ENCODE measurements at regions not wholly inside any gene's neighbourhood (a gene's known extent, or its start where the extent isn't known, plus 50 kb on each side); places are given as distances from the start of the nearest gene placed in this dataset.
"Not testable (repeated sequence)": the region's sequence is repeated elsewhere in the genome, so short reads cannot be mapped to it uniquely, and the experiment has no call there.

DNA sequence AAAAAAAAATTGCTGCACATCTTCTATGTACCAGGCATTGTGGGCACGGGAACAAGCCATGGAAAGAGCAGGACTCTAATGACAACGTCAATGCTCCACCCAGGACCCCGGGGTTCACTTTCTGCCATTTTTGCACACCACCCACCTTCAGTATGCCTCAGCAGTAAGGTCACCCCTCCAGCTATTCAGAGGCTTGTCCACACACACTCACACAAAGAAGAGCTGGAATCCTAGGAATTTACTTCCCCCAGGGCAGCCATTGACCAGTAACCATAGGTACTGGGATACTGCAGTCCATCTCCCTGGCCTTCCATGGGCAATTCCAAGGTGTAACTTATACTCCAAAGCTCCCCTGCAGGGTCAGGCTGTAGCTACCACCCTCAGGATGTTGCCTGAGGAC lies 170.8 kb downstream of the SUCLG1 start:
- no peak for DNase-seq (ENCODE audit: low read depth)

DNA sequence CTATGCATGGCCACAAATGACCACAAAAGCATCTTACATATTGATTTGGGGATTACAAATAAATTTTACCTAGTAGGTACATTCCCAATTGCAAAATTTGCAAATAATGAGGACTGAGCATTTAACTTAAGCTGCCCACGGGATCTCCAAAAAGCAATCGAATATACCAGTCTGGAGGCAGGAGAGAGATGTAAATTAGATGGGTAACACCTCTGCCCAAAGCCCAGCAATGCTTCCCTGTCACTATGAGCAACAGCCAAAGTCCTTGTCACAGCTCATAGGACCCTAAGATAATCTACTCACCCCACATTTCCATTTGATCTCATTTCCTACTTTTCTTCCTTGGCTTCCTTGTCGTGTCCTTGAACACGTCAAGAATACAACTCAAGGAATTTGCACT lies 172.2 kb downstream of the SUCLG1 start:
- no peak for DNase-seq (ENCODE audit: low read depth)

DNA sequence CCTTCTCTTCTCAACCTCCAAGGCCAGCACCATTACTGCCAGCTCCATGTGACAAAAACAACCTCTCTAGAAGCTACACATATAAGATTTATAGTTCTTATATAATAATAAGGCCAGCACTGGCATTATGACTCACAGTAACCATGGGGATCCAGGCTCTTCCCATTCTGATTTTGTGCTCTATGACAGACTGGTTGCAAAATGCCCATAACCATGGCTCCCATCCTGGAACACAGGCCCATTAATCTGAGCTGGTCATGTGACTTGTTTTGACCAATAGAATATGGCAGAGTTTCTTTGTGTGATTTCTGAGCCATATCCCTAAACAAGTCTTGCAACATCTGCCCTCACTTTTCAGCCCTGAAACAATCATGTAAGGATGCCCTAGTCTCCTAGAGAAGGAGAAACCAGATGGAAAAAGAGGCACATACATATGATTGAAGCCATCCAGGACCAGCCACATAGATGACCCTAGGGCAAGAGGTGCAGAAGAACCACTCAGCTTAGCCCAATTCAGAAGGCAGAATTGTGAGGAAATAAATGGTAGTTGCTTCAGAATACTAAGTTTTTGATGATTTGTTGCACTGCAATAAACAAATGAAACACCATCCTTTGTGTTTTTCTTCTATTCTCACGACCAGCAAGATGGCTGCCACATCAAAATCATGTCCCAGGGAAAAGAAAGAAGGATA lies 173.9 kb downstream of the SUCLG1 start:
- DNase-seq (ENCODE audit: low read depth) = no peak

DNA sequence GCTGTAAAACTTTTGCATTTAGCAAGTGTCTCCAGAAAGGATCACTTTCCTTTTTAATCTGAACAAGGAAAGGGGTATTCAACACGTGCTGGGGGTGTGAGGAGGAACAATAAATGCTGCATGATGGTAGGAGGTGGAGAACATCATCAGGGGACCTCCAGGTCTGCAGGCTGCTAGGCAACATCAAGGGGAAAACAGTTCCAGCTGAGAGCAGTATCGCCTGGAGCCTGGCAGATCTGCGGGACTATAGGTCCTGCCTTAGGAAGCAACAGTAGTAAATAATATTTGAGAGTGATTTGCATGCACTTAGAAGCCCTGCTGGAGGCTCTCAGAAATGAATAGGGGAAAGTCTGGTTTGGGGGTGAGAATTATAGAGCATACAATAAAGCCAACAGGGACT lies 175.6 kb downstream of the SUCLG1 start:
- DNase-seq (ENCODE audit: low read depth) = no peak

- DNase-seq (ENCODE audit: low read depth) = no peak
Measured at GRCh38 chr2:84281510-84281909, 177.6 kb downstream of the SUCLG1 start.

GRCh38 chr2:84280873-84281272 lies 178.2 kb downstream of the SUCLG1 start:
- no peak for DNase-seq (ENCODE audit: low read depth)

GRCh38 chr2:84278386-84278785 lies 180.7 kb downstream of the SUCLG1 start:
- no peak for DNase-seq (ENCODE audit: low read depth)

DNA sequence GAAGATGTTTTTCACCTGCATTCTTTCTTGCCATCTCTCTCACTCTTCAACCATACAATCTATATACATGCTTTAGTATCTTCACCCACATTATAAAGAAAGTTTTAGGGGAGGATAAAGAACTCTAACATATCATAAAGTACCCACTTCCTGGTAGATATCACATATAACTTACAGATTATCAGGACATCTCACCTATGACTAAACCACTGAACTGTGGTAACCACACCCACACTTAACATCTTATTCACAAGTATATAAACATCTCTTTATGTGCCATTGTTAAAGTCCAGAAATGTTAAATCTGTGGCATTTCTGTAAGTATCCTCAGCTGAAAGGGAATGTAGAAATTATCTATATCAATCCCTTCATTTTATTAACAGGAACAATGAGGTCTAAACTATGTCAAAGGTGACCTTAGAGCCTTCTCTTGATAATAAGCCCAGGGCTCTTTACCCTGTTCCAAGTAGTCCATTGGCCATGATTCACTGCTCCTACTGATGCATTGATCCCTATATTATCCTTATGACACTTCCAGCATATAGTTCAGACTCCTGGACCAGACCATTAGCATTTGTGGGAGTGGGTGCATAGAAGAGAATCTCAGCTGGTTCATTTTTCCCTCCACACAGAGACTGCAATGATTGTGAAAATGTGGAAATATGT lies 182.4 kb downstream of the SUCLG1 start:
- DNase-seq (ENCODE audit: low read depth) = no peak

DNA sequence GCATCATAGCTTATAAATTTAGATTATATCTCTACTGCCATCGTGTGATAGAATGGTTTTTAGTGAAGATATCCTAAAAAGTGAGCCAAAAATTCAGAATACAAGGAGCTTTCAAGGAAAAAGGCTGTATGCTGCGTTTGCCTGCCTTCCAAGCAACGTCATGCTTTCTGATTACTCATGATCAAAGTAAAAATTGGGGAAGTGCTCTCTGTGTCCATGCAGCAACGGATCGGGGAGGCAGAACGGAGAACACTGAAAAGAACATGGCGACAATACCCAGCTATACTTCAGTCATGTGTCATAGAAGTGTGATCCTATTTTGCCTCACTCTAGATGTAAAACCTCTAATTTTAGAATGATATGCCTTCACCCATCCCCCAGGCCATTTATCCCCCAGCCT lies 185.7 kb downstream of the SUCLG1 start:
- DNase-seq (ENCODE audit: low read depth) = no peak

GRCh38 chr2:84271977-84272376 lies 187.1 kb downstream of the SUCLG1 start:
- no peak for DNase-seq (ENCODE audit: low read depth)

DNA sequence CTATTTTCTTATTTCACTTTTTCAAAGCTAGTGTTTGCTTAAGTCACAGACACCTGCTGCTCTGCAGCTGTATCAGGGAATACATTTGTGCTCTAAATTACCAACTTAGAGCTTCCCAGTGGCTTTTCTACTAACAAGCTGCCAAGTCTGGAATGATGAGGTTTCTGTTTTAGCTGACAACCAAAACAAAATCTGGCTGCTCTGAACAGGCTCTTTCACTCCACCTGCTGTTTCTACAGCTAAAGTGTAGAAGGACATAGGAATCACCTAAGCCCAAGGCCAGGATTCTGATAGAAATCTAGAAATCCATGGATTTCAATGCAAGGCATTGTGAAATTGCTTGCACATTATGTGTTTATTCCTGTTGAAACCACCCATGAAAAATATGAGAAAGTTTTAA lies 201.2 kb downstream of the SUCLG1 start:
- no peak for DNase-seq (ENCODE audit: low read depth)

DNA sequence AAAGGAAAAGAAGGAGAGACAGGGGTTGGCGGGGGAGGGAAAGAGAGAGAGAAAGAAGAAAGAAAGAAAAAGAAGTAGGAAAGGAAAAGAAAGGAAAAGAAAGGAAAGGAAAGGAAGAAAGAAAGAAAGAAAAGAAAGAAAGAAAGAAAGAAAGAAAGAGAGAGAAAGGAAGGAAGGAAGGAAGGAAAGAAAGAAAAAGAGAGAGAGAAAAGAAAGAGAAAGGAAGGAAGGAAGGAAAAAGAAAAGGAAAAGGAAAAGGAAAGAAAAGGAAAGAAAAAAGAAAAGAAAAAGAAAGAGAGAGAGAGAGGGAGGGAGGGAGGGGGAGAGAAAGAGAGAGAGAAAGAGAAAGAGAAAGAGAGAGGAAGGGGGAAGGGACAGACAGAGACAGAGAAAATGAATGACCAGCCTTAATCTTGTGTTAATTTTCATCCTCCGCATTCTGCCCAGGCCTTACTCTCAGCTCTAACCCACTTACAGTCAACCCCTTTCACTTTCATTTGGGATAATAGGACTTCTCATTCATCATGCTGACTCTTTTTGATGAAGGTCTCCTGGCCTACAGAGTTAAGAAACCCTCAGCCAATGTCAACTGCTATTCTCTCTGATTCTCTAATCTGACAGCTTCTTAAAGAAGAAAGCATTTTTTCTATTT lies 207.3 kb downstream of the SUCLG1 start:
- DNase-seq (ENCODE audit: low read depth) = no peak

DNA sequence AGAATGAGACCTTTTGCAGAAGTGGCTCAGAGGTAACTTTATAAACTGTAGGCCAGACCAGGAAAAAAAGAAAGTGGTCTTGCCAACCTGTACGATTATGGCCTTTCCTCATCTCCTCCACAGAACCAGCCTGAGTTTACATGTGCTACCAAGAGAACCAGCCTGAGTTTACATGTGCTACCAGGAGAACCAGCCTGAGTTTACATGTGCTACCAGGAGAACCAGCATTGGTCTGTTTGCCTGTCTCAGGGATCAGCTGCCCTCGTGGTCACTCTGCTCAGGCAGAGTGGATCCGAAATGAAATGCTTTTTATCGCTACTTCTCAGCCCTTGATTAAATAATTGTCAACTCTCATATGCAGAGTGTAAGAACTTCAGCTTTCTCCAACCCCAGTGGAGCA lies 209.9 kb downstream of the SUCLG1 start:
- DNase-seq (ENCODE audit: low read depth) = no peak

- DNase-seq (ENCODE audit: low read depth) = no peak
Measured at GRCh38 chr2:84247532-84247931, 211.5 kb downstream of the SUCLG1 start.

GRCh38 chr2:84243788-84244733 lies 215.0 kb downstream of the SUCLG1 start:
- DNase-seq (ENCODE audit: low read depth) = no peak

- DNase-seq (ENCODE audit: low read depth) = no peak
Measured at GRCh38 chr2:84238907-84239306, 220.2 kb downstream of the SUCLG1 start.

DNA sequence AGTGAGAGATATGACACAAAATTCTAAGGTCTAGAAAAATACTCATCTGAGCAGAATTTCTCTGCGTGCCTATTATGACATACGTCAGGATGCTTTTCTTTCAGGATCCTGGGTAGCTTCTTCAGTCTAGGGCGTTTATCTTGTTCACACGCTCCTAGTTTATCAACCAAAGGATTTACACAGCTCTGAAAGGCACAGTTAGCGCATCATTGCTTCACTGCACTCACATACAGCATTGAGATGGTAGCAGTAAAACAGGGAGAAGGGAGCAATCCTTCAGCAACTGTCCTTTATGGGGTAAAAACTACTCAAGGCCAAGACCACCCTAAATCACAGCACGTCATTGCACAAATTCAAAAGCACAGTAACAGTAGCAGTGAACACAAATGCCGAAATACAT lies 222.8 kb downstream of the SUCLG1 start:
- DNase-seq (ENCODE audit: low read depth) = no peak

DNA sequence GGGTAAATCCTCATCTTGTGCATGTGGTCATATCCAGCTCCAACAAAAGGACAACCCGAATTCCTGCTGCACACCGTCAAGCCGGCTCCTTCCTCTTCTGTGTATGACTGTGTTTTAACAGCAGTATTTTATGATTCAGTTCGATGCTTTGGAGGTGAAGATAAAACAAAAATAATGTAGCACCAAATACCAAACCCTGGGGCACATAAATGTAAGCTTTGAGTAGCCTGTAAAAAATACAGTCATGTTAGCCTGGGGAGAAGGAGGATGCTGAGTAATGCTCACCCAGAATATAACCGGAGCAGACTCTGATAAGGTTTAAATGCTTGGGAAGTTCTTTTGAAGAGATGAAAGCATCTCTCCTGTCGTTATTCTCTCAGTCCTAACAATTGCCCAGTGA lies 225.0 kb downstream of the SUCLG1 start:
- no peak for DNase-seq (ENCODE audit: low read depth)

GRCh38 chr2:84231478-84231877 lies 227.6 kb downstream of the SUCLG1 start:
- DNase-seq (ENCODE audit: low read depth) = no peak

DNA sequence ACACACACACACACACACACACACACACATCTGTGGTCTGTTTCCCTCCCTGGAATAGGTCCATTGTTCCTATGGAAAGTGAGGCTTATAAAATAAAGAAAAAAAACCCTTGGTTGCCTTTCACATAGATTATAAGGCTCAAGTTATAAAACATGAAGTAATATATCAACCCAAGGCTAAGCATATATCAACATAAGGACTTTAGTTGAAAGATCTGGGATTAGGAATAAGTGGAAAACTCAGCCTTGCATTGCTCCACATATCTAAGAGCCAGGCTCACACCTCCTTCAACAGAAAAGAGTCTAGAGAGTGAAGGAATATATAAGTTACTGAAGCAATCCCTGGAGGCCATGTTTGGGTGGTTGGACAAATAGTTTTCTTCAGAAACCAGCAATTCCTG lies 235.0 kb downstream of the SUCLG1 start:
- DNase-seq (ENCODE audit: low read depth) = no peak

DNA sequence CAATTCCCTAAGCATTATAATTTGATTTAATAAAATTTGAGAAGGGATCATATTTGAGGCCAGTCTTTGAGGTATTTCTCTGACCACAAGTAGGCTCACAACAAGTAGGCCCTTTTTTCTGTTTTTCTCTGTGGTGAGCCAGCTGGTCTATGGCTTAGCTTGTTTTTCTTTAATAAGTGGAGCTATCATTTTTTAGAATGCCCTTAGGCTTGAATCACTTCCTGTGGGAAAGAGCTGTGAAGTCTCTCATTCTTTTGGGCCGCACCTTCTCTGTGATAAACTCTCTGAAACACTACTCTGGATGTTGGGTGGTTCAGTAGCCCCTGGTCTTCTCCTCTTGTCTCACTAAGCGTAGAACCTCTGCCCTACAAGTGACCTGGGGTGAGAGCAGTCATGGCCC lies 235.9 kb downstream of the SUCLG1 start:
- no peak for DNase-seq (ENCODE audit: low read depth)

GRCh38 chr2:84221102-84221501 lies 238.0 kb downstream of the SUCLG1 start:
- not testable (repeated sequence) for DNase-seq (ENCODE audit: low read depth)

Data from activated T-cell treated with anti-CD3 and anti-CD28 coated beads for 1 hour (primary cell).